ACHN (cell line): ENCODE measurements at regions not wholly inside any gene's neighbourhood (a gene's known extent, or its start where the extent isn't known, plus 50 kb on each side); places are given as distances from the start of the nearest gene placed in this dataset.
"Not testable (repeated sequence)": the region's sequence is repeated elsewhere in the genome, so short reads cannot be mapped to it uniquely, and the experiment has no call there.

Experiments
- DNase-seq: peaks from one replicate; pipeline ENCODE4 v3.0.0-alpha.2; 2015
- in situ Hi-C: cut with HindIII; loops from 2 replicates; pipeline ENCODE4 v1.10.0; 2017; ENCODE audit warnings: low sequenced_read_pairs, low pct_ligation_motif_present, low pct_unique_long_range_greater_than_20kb

DNA sequence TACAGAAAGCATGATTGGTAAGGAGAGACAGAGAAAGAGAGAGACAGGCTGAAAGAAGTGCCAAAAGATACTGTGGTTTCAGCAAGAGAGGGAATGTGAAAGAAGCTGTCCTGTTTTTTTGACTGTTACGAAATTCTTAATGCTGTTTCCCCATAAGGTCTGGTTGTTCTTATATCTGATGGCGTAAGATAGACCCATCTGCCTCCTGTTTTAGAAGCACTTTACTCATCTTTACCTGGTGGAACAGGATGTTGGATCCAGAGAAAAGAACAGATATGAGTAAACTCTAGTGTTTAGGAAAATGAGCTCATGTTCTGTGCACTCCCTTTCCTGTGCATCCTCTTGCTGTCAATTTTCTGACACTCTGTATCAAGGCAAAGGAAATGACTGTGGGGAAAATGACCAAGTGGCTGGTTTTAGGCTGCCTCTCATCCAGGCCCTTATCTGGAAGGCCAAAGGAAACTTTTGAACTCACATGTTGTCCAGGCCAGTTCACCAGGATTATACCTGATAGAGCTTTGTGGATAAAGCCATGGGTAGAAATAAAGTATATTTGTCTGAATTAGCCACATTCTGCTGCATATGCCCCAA, 311.7 kb upstream of the HTR2C start:
- DNase-seq = no peak
- in situ Hi-C loops = no loop called here

DNA sequence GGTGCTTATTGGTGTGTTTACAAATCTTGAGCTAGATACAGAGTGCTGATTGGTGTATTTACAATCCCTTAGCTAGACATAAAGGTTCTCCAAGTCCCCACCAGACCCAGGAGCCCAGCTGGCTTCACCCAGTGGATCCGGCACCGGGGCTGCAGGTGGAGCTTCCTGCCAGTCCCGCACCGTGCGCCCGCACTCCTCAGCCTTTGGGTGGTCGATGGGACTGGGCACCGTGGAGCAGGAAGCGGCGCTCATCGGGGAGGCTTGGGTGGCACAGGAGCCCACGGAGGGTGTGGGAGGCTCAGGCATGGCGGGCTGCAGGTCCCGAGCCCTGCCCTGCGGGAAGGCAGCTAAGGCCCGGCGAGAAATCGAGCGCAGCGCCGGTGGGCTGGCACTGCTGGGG, 313.5 kb upstream of the HTR2C start:
- DNase-seq, in situ Hi-C loops: not testable (repeated sequence)

GRCh38 chrX:114268643-114269042, 315.2 kb upstream of the HTR2C start:
- DNase-seq = no peak
- in situ Hi-C loops = no loop called here

DNA sequence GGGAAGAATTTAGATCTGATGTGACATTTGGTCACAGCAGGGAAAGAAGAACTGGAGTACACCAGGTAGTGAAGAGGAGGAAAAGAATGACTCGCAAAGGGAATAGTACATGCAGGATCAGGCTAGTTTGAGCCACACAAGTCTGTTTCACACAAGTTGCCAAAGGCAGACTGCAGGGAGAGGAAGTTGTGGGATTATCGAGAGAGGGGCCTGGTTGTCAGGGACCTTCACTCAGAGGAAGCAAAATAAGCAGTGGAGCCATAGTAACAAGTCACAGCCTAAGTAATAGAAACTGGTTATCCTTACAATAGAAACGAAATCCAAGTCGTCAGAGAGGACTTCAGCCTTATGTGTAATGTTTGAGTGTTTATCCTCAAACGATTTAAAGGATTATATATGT, 316.7 kb upstream of the HTR2C start:
- no peak for DNase-seq
- in situ Hi-C loops = no loop called here

DNA sequence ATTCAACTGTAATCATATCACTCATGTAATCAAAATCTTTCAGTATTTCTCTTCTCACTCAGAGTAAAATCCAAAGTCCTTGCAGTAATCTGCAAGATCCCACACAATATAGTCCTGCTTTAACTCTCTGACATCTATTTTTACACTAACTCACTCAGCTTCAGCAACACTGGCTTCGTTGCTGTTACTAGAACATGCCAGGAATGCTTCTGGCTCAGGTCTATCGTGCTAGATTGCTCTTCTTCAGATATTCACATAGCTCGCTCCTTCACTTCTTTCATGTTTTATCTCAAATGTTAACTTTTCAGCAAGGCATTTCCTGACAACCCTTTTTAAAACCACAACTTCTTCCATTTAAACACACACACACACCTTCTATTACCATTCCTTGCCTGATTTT, 331.7 kb upstream of the HTR2C start:
- in situ Hi-C loops = no loop called here
- no peak for DNase-seq

DNA sequence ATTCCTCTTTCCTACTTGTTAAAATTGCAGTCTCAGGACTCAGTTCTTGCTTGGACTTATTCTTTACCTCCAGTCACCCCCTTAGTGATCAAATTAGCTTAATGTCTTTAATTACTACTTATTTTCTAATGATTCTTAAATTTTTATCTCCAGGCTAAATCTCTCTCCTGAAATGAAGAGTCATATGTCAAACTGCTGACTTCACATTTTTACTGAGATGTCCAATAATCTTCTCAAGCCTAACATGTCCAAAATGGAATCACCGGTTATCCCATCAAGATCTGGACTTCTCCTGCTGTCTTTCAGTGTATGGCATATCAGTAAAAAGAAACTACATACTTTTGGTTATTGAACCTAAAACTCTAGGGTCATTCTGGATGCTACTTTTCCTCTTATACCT, 332.3 kb upstream of the HTR2C start:
- in situ Hi-C loops = no loop called here
- no peak for DNase-seq

DNA sequence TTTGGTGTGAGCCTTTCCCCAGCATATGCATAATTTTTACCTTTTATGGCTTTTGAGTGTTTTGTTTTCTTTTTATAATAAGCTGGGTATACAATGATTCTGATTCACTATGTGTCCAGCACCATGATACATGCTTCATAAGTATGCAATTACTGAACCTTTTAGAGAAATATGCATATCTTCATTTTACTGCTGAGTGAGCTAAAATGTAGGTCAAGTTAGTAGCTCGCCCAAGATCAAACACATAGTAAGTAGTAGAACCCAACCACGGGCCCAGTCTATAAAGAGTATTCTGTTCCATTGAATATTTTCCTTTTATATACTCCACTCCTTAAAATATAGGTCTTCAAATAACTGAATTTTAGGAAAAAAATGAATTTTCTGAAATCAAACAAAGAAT, 362.4 kb upstream of the HTR2C start:
- DNase-seq = no peak
- in situ Hi-C loops = no loop called here

DNA sequence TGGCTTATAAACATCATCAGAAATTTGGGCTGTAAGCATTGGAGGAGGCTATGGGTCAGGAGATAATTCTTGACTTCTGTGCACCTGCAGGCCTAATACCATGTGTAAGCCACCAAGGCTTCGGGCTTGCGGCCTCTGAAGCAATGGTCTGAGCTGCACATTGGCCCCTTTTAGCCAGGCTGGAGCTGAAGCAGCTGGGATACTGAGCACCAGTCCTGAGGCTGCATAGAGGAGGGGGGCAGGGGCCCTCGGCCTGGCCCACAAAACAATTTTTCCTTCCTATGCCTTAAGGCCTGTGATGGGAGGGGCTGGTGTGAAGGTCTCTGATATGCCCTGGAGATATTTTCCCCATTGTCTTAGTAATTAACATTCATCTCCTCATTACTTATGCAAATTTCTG, 373.0 kb upstream of the HTR2C start:
- in situ Hi-C loops = no loop called here

DNA sequence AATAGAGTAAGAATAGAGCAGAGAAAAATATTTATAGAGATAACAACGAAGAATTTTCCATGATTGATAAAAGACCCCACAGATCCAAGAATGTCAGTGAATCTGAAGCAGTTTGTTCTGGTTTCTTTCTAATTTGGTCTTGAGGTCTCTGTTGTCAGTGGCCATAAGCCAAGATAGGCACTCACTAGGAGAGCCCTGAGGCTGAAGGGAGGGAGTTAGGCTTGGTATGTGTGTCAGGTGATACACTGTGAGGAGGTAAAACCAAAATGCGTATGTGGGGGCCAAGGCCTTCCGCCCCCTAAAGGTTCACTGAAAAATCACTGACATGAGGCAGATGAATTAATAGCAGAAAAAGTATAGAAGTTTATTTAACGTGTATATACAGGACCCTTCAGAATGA, 382.3 kb upstream of the HTR2C start:
- no peak for DNase-seq
- in situ Hi-C loops = no loop called here

More for the DNA sequence above, 373.0 kb upstream of the HTR2C start:
- no peak for DNase-seq

- no peak for DNase-seq
- in situ Hi-C loops = no loop called here
Observed at GRCh38 chrX:114181195-114181594, 402.7 kb upstream of the HTR2C start.

- in situ Hi-C loops = no loop called here
- DNase-seq = no peak
Observed at GRCh38 chrX:114178126-114178525, 405.8 kb upstream of the HTR2C start.

DNA sequence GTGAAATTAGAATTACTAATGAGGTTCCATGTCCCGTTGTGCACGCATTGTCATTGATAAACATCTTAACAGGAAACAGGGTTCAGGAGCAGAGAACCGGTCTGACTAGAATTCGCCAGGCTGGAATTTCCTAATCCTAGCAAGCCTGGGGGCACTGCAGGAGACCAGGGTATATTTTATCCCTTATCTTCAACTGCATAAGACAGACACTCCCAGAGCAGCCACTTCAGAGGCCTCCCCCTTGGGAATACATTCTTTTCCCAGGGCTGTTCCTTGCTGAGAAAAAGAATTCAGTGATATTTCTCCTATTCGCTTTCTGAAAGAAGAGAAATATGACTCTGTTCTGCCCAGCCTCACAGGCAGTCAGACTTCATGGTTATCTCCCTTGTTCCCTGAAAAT, 416.6 kb upstream of the HTR2C start:
- DNase-seq, in situ Hi-C loops: not testable (repeated sequence)

DNA sequence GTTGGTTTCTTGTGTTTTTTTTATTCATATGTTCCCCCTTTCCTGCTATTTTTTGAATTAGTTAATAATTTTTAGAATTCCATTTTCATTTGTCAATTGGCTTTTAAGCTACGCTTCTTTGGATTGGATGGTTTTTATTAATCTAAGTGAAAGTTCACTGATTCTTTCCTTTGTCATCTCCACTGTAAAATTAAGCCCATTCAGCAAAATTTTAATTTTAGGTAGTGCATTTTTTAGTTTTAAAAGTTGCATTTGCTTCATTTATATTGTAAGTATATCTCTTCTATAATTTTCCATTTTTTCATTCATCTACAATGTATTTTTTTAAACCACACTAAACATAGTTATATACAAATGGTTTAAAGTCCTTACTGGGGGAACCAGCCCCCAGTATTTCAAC, 417.3 kb upstream of the HTR2C start:
- in situ Hi-C loops = no loop called here
- no peak for DNase-seq

GRCh38 chrX:114165537-114165936, 418.3 kb upstream of the HTR2C start:
- in situ Hi-C loops = no loop called here

GRCh38 chrX:114162068-114162735, 421.7 kb upstream of the HTR2C start:
- in situ Hi-C loops = no loop called here
- DNase-seq = no peak

More at GRCh38 chrX:114165537-114165936, 418.3 kb upstream of the HTR2C start:
- DNase-seq = no peak

GRCh38 chrX:114152801-114153200, 431.1 kb upstream of the HTR2C start:
- DNase-seq = no peak
- in situ Hi-C loops = no loop called here

DNA sequence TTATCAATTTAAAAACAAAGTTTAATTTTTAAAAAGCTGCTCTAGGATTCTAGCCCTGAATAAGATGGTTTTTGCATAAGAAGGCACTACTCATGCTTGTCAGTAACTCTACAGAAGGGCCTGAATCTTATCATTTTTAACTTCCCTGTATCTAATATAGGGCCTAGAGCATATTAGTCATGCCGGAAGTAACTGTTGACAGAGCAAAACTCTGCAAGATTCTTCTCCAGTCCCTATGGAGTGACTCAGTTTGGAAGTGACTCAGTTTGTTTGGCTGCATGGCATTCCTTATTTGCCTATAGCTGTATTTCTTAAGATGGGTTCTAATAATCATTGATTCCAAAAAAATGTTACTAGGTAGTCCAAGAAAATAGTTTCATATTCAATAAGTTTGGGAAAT, 431.8 kb upstream of the HTR2C start:
- in situ Hi-C loops = no loop called here
- peak; percentile 50 for DNase-seq

DNA sequence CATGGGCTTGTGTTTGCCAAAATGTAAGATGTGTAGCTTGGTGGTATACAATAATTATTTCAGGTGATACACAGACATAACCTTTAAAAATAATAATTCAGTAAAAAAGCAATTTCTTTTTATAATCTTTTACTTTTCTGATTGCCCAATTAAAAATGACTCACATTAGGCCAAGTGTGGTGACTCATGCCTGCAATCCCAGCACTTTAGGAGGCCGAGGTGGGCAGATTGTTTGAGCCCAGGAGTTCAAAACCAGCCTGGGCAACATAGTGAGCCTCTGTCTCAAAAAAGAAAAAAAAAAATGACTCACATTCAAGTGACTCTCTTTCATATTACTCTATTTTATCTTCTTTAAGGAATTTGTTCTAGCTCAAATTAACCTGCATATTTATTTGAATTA, 449.4 kb upstream of the HTR2C start:
- in situ Hi-C loops = no loop called here
- DNase-seq = no peak

DNA sequence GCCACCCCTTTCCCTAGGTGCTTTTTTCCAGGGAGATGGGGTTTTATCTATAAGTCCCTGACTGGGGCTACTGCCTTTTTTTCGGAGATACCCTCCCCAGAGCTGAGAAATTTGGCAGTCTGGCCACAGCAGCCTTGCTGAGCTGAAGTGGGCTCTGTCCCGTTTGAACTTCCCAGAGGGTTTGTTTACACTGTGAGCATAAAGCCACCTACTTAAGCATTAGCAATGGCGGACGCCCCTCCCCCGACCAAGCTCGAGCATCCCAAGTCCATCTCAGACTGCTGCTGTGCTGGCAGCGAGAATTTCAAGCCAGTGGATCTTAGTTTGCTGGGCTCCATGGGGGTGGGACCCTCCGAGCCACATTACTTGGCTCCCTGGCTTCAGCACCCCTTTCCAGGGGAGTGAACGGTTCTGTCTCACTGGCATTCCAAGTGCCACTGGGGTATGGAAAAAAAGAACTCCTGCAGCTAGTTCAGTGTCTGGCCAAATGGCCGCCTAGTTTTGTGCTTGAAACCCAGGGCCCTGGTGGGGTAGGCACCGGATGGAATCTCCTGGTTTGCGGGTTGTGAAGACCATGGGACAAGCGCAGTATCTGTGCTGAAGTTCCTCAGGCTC, 456.4 kb upstream of the HTR2C start:
- in situ Hi-C loops = no loop called here
- DNase-seq = no peak

DNA sequence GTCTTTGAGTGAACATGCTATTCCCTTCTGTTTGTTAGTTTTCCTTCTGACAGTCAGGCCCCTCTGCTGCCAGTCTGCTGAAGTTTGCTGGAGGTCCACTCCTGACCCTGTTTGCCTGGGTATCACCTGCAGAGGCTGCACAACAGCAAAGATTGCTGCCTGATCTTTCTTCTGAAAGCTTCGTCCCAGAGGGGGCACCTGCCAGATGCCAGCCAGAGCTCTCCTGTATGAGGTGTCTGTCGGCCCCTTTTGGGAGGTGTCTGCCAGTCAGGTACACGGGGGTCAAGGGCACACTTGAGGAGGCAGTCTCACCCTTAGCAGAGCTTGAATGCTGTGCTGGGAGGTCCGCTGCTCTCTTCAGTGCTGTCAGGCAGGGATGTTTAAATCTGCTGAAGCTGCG, 456.9 kb upstream of the HTR2C start:
- in situ Hi-C loops = no loop called here
- DNase-seq = no peak
